Neural cell (in vitro differentiated cells): ENCODE measurements at regions not wholly inside any gene's neighbourhood (a gene's known extent, or its start where the extent isn't known, plus 50 kb on each side); places are given as distances from the start of the nearest gene placed in this dataset.

Experiments used
- H2AFZ ChIP-seq: fragments of 200-600, 300-800 bp; sonication (generic), shearing (Covaris generic); 2 replicates; pipeline ENCODE4 v1.6.0; 2014; ENCODE audit warnings: low read depth, mild to moderate bottlenecking, antibody characterized with exemption, low read length, moderate library complexity
- H3F3A ChIP-seq: fragments of 200-600 bp; shearing (Covaris generic); 2 replicates; pipeline ENCODE4 v1.6.1; 2016; ENCODE audit warnings: mild to moderate bottlenecking, moderate library complexity, mixed read lengths, antibody characterized with exemption, low read length; ENCODE audit not compliant: insufficient read depth, poor library complexity, severe bottlenecking
- H3K27ac ChIP-seq: fragments of 200-600, 300-800 bp; sonication (generic), shearing (Covaris generic); 2 replicates; pipeline ENCODE4 v1.5.1; 2014; ENCODE audit warnings: mild to moderate bottlenecking, low read length, moderate library complexity
- H3K27me3 ChIP-seq: fragments of 300-800, 200-600 bp; sonication (generic), shearing (Covaris generic); 2 replicates; pipeline ENCODE4 v1.6.0; 2014; ENCODE audit warnings: mild to moderate bottlenecking, low read depth, low read length, moderate library complexity; ENCODE audit not compliant: insufficient read depth
- H3K36me3 ChIP-seq: fragments of 300-800, 200-600 bp; sonication (generic), shearing (Covaris generic); 2 replicates; pipeline ENCODE4 v1.5.1; 2014; ENCODE audit warnings: mild to moderate bottlenecking, antibody characterized with exemption, low read length, moderate library complexity; ENCODE audit not compliant: insufficient read depth
- H3K4me2 ChIP-seq: fragments of 300-800, 200-600 bp; sonication (generic), shearing (Covaris generic); 2 replicates; pipeline ENCODE4 v1.6.0; 2014; ENCODE audit warnings: mild to moderate bottlenecking, low read length
- H3K4me3 ChIP-seq: fragments of 300-800, 200-600 bp; sonication (generic), shearing (Covaris generic); 2 replicates; pipeline ENCODE4 v1.5.1; 2014; ENCODE audit warnings: mild to moderate bottlenecking, low read length, moderate library complexity
- H3K79me2 ChIP-seq: fragments of 200-600 bp; shearing (Covaris generic); replicated peaks from 2 replicates; pipeline ENCODE4 v1.6.0; 2014; ENCODE audit warnings: mild to moderate bottlenecking, low read length, moderate library complexity; ENCODE audit not compliant: insufficient read depth
- H3K9ac ChIP-seq: fragments of 300-800, 200-600 bp; sonication (generic), shearing (Covaris generic); 2 replicates; pipeline ENCODE4 v1.6.1; 2016; ENCODE audit warnings: mild to moderate bottlenecking, low read length, mixed read lengths
- H3K9me2 ChIP-seq: fragments of 200-600 bp; shearing (Covaris generic); 2 replicates; pipeline ENCODE4 v1.6.1; 2016; ENCODE audit warnings: mild to moderate bottlenecking, low read length, mixed read lengths; ENCODE audit not compliant: insufficient read depth
- H3K9me3 ChIP-seq: fragments of 200-600, 300-800 bp; sonication (generic), shearing (Covaris generic); 2 replicates; pipeline ENCODE4 v1.6.1; 2016; ENCODE audit warnings: mild to moderate bottlenecking, mixed run types, low read length, moderate library complexity, mixed read lengths
- H4K20me1 ChIP-seq: fragments of 200-600 bp; shearing (Covaris generic); 2 replicates; pipeline ENCODE4 v1.6.1; 2016; ENCODE audit warnings: mild to moderate bottlenecking, mixed run types; ENCODE audit not compliant: insufficient read depth
- EP300 ChIP-seq: fragments of 450-650 bp; conservative IDR thresholded peaks from 2 replicates; pipeline ENCODE4 v1.6.1; 2014; ENCODE audit warnings: antibody characterized with exemption, mild to moderate bottlenecking, moderate library complexity; ENCODE audit not compliant: poor library complexity, severe bottlenecking
- EZH2 ChIP-seq: fragments of 200-600, 300-800 bp; shearing (Covaris generic), sonication (generic); IDR thresholded peaks from 2 replicates; pipeline ENCODE4 v1.6.1; 2014; ENCODE audit warnings: antibody characterized with exemption, low read length, borderline replicate concordance, mild to moderate bottlenecking; ENCODE audit not compliant: insufficient read depth, poor library complexity, severe bottlenecking
- MXI1 ChIP-seq: fragments of 450-650 bp; conservative IDR thresholded peaks from 2 replicates; pipeline ENCODE4 v1.6.1; 2014; ENCODE audit warnings: antibody characterized with exemption, mild to moderate bottlenecking; ENCODE audit not compliant: poor library complexity, severe bottlenecking
- POLR2AphosphoS5 ChIP-seq: IDR thresholded peaks from 2 replicates; pipeline ENCODE4 v1.6.1; 2012
- RAD21 ChIP-seq: fragments of 450-650 bp; conservative IDR thresholded peaks from 2 replicates; pipeline ENCODE4 v1.6.1; 2014; ENCODE audit warnings: antibody characterized with exemption, mild to moderate bottlenecking, moderate library complexity
- SMC3 ChIP-seq: fragments of 450-650 bp; conservative IDR thresholded peaks from 2 replicates; pipeline ENCODE4 v1.6.1; 2014; ENCODE audit warnings: antibody characterized with exemption, mild to moderate bottlenecking, moderate library complexity; ENCODE audit not compliant: poor library complexity
- TAF1 ChIP-seq: IDR thresholded peaks from 2 replicates; pipeline ENCODE4 v1.6.1; 2012; ENCODE audit warnings: low read depth
- TF ChIP-seq, protein P1 (sequence below): fragments of 450-650 bp; IDR thresholded peaks from 2 replicates; pipeline ENCODE4 v1.5.1; 2014; ENCODE audit warnings: antibody characterized with exemption, mild to moderate bottlenecking, moderate library complexity; ENCODE audit not compliant: poor library complexity, severe bottlenecking
- TF ChIP-seq, protein P2 (sequence below): IDR thresholded peaks from 2 replicates; pipeline ENCODE4 v1.6.1; 2012; ENCODE audit warnings: borderline replicate concordance

DNA sequence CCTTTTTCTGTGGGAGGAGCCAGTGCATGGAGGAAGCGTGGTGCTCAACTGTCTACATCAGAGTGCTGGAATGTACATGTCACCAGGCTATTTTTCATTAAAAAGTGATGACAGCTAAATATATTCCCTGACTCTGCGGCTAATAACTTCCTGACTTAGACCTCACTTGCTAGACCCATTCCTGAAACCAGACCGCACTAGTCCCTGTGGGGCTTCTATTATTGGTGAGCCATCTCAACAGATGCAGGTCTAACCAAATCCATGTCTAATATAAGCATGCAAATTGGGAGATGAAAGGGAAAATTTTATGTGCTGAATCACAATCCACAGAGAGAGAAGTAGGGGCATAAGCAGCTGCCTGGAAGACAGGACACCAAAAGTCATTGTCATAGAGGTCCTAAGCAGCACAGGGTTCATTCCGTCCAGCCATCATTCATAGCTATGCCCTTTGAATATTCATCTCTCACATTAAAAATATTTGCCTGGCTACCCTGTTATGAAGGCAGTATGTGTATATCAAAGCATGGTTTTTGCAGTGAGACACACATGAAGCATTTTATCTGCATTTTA, 110.9 kb upstream of the BLID start:
- Histone ChIP-seq H2AFZ (no peak overlapping the region), H3K36me3 (no peaks in the 10 kb centered on the region), H3K79me2 (no peaks in the 10 kb centered on the region), H3K4me2 (no peak overlapping the region), H3F3A (no peaks in the 10 kb centered on the region), H3K9me2 (no peaks in the 10 kb centered on the region), H4K20me1 (no peaks in the 10 kb centered on the region), H3K27me3 (no peaks in the 10 kb centered on the region), H3K27ac (no peak overlapping the region), H3K9ac (no peak overlapping the region), H3K4me3 (no peak overlapping the region), H3K9me3 (no peaks in the 10 kb centered on the region)
- TF ChIP-seq TAF1 (no peak), RAD21 (no peak)

DNA sequence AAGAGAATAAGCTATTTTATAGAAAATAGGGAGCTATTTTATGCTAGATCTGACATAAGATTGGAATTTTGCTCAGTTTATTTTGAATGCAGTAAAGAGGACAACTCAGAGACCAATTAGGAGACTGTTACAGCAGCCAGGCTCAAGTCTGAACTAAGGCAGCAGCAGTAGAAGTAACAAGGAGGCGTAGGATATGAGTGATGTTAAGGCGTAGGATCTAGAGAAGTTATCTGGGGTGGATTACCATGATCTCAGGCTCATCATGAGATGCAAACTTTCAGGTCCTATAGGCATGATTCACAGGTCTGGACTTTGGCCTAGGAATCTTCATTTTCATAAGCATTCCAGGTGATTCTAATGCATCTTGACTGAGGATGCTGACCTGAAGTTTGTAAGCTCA, 108.9 kb upstream of the BLID start:
- no peaks in the 10 kb centered on the region for H3K79me2 ChIP-seq
- no peak overlapping the region for H3K27ac ChIP-seq
- no peak overlapping the region for H2AFZ ChIP-seq
- H3K36me3 ChIP-seq = no peaks in the 10 kb centered on the region
- H3K27me3 ChIP-seq = no peaks in the 10 kb centered on the region
- no peaks in the 10 kb centered on the region for H3K9me3 ChIP-seq
- no peak overlapping the region for H3K9ac ChIP-seq
- no peak overlapping the region for H3K4me2 ChIP-seq
- H4K20me1 ChIP-seq = no peaks in the 10 kb centered on the region
- H3K4me3 ChIP-seq = no peak overlapping the region
- no peaks in the 10 kb centered on the region for H3F3A ChIP-seq
- no peak for TF ChIP-seq TAF1
- no peak for TF ChIP-seq EZH2
- no peak for TF ChIP-seq SMC3
- TF ChIP-seq, protein P1, sequence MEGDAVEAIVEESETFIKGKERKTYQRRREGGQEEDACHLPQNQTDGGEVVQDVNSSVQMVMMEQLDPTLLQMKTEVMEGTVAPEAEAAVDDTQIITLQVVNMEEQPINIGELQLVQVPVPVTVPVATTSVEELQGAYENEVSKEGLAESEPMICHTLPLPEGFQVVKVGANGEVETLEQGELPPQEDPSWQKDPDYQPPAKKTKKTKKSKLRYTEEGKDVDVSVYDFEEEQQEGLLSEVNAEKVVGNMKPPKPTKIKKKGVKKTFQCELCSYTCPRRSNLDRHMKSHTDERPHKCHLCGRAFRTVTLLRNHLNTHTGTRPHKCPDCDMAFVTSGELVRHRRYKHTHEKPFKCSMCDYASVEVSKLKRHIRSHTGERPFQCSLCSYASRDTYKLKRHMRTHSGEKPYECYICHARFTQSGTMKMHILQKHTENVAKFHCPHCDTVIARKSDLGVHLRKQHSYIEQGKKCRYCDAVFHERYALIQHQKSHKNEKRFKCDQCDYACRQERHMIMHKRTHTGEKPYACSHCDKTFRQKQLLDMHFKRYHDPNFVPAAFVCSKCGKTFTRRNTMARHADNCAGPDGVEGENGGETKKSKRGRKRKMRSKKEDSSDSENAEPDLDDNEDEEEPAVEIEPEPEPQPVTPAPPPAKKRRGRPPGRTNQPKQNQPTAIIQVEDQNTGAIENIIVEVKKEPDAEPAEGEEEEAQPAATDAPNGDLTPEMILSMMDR = no peak
- no peak for TF ChIP-seq MXI1
- no peak for TF ChIP-seq RAD21
- TF ChIP-seq, protein P2, sequence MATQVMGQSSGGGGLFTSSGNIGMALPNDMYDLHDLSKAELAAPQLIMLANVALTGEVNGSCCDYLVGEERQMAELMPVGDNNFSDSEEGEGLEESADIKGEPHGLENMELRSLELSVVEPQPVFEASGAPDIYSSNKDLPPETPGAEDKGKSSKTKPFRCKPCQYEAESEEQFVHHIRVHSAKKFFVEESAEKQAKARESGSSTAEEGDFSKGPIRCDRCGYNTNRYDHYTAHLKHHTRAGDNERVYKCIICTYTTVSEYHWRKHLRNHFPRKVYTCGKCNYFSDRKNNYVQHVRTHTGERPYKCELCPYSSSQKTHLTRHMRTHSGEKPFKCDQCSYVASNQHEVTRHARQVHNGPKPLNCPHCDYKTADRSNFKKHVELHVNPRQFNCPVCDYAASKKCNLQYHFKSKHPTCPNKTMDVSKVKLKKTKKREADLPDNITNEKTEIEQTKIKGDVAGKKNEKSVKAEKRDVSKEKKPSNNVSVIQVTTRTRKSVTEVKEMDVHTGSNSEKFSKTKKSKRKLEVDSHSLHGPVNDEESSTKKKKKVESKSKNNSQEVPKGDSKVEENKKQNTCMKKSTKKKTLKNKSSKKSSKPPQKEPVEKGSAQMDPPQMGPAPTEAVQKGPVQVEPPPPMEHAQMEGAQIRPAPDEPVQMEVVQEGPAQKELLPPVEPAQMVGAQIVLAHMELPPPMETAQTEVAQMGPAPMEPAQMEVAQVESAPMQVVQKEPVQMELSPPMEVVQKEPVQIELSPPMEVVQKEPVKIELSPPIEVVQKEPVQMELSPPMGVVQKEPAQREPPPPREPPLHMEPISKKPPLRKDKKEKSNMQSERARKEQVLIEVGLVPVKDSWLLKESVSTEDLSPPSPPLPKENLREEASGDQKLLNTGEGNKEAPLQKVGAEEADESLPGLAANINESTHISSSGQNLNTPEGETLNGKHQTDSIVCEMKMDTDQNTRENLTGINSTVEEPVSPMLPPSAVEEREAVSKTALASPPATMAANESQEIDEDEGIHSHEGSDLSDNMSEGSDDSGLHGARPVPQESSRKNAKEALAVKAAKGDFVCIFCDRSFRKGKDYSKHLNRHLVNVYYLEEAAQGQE = no peak
- no peak for TF ChIP-seq EP300
- TF ChIP-seq POLR2AphosphoS5 = no peak
- no peaks in the 10 kb centered on the region for H3K9me2 ChIP-seq

DNA sequence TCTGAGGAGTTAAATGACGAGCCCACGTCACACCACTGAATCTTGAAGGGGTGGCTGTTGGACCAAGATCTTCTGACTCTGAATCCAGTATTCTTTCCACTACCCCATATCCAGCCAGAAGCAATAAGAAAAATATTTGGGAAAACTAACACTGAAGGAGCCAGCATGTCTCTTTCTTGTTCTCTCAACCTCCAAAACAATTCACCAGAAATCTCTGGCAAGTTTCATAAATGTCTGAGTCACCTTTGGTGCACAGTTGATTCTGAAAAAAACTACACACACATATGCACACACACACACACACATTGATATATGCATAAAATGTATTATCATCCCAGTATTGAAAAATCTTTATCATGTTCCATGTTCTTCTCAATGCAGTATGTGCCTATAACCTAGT, 104.3 kb upstream of the BLID start:
- Histone ChIP-seq H3K9me3 (no peaks in the 10 kb centered on the region), H3K9me2 (no peaks in the 10 kb centered on the region), H3K4me2 (no peak overlapping the region), H3K4me3 (no peak overlapping the region), H3F3A (no peaks in the 10 kb centered on the region), H3K36me3 (no peaks in the 10 kb centered on the region), H3K27ac (no peak overlapping the region), H3K9ac (no peak overlapping the region), H4K20me1 (no peaks in the 10 kb centered on the region), H3K79me2 (no peaks in the 10 kb centered on the region), H2AFZ (no peak overlapping the region), H3K27me3 (no peaks in the 10 kb centered on the region)
- TF ChIP-seq MXI1 (no peak), EP300 (no peak), SMC3 (no peak), TAF1 (no peak), POLR2AphosphoS5 (no peak), EZH2 (no peak)
- TF ChIP-seq, protein P2 = no peak
- TF ChIP-seq, protein P1 = no peak
